Parathyroid adenoma (tissue), 2 donors: ENCODE measurements at regions not wholly inside any gene's neighbourhood (a gene's known extent, or its start where the extent isn't known, plus 50 kb on each side); places are given as distances from the start of the nearest gene placed in this dataset.
"Not testable (repeated sequence)": the region's sequence is repeated elsewhere in the genome, so short reads cannot be mapped to it uniquely, and the experiment has no call there.

ENCODE experiments used
- H2AFZ ChIP-seq: fragments of 300-600 bp; sonication (generic); one replicate; pipeline ENCODE4 v1.7.0; 2017; ENCODE audit warnings: antibody characterized with exemption, mild to moderate bottlenecking
- H3K27ac ChIP-seq: fragments of 300-600 bp; sonication (generic); one replicate; pipeline ENCODE4 v1.7.0; 2017
- H3K27me3 ChIP-seq: fragments of 300-600 bp; sonication (generic); one replicate; pipeline ENCODE4 v1.7.0; 2017; ENCODE audit warnings: low read length; ENCODE audit not compliant: control insufficient read depth, insufficient read depth
- H3K36me3 ChIP-seq: fragments of 300-600 bp; sonication (generic); one replicate; pipeline ENCODE4 v1.7.0; 2017; ENCODE audit warnings: low read length; ENCODE audit not compliant: control insufficient read depth, insufficient read depth
- H3K4me1 ChIP-seq: fragments of 300-600 bp; sonication (generic); one replicate; pipeline ENCODE4 v1.7.0; 2017; ENCODE audit warnings: control low read depth
- H3K4me2 ChIP-seq: fragments of 300-600 bp; sonication (generic); one replicate; pipeline ENCODE4 v1.7.0; 2017; ENCODE audit warnings: low read length
- H3K4me3 ChIP-seq: fragments of 300-600 bp; sonication (generic); one replicate; pipeline ENCODE4 v1.7.0; 2017; ENCODE audit warnings: low read depth, low read length
- H3K79me2 ChIP-seq: fragments of 300-600 bp; sonication (generic); one replicate; pipeline ENCODE4 v1.7.0; 2017; ENCODE audit warnings: control low read depth
- H3K9ac ChIP-seq: fragments of 300-600 bp; sonication (generic); one replicate; pipeline ENCODE4 v1.7.0; 2017; ENCODE audit warnings: mild to moderate bottlenecking
- H3K9me3 ChIP-seq: fragments of 300-600 bp; sonication (generic); one replicate; pipeline ENCODE4 v1.7.0; 2017; ENCODE audit warnings: low read length; ENCODE audit not compliant: control insufficient read depth
- donor health status: primary hyperparathyroidism.

DNA sequence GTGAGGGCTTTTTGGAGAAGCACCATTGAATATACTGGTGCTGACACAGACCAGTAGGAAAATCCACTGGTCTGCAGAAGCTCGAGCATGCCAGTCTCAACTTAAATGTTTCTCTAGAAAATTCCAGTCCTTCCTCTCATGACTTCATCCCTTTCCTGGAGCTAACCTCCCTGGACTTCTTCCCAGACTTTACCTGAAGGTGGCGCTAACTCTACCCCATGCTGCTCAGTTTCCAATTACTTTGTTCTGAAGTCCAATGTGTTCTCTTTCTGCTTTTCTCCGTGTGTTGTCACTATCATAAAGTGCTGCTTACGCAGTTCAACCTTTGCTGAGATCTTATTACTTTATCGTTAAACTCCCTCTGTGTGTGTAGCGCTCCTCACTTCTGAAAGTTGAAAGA, 158.4 kb downstream of the ZNF37A start:
- not testable (repeated sequence) for H3K79me2 ChIP-seq, H3K4me3 ChIP-seq, H3K27ac ChIP-seq, H3K4me2 ChIP-seq, H3K27me3 ChIP-seq, H3K9me3 ChIP-seq, H2AFZ ChIP-seq, H3K4me1 ChIP-seq, H3K9ac ChIP-seq, H3K36me3 ChIP-seq

DNA sequence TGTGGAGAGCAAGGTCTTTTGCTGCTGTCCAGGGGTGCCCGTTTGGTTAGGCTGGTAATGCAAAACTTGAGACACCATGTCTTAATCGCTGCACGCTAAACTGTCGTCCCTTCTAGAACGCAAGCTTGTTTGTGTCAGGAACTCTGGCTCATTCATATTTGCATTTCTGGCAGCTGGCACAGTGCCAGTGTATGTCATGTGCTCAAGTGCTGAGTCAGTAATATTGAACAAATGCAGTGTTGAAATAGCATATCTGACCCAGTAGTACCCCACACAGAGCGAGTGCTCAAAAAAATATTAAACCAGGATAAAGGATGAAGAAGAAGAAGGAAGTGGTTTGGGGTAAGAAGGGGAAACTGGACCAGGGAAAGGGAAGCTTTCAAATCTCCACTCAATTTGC, 173.4 kb downstream of the ZNF37A start:
- H3K79me2 ChIP-seq, H3K4me3 ChIP-seq, H3K36me3 ChIP-seq, H3K4me2 ChIP-seq, H3K4me1 ChIP-seq, H3K9ac ChIP-seq, H2AFZ ChIP-seq, H3K27ac ChIP-seq, H3K27me3 ChIP-seq, H3K9me3 ChIP-seq: not testable (repeated sequence)

DNA sequence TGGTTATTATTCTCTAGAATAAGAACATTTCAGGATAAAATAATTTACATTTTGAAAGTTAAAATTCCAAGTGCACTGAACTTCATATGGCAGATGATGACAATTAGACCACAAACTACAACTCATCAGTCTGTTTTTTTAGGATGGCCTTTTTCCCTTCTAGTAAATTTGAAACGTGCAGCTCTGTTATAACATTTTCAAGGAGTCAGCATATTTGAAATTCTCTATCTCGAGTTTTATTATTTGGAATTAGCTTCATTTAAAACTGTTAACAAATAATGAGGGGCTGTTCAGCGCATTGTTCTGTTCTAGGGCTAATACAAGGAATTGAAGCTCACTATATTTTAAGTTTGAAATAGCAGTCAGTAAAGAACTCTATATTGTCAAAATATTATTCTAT, 176.9 kb downstream of the ZNF37A start:
- not testable (repeated sequence) for H3K27ac ChIP-seq, H3K79me2 ChIP-seq, H3K4me1 ChIP-seq, H2AFZ ChIP-seq, H3K36me3 ChIP-seq, H3K9me3 ChIP-seq, H3K27me3 ChIP-seq, H3K9ac ChIP-seq, H3K4me3 ChIP-seq, H3K4me2 ChIP-seq

DNA sequence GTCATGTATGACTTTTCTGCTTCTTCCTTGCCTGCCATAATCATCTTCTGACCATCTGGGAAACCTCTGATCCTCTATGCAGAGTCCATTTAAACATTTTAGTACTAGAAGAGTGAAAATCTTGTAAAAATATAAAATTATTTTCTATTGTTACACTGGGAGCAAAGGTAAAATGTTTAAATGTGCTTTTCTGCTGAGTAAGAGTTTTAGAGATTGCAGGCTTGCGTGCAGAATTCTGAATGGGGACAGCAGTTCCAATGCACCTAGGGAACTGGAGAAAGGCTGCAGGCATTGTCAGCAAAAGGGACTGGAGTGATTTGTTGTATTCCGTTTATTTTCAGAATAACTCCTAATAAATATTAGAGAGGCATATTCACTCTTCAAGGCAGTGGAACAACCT, 180.7 kb downstream of the ZNF37A start:
- H3K9me3 ChIP-seq, H3K27ac ChIP-seq, H3K36me3 ChIP-seq, H3K4me3 ChIP-seq, H3K4me2 ChIP-seq, H3K79me2 ChIP-seq, H2AFZ ChIP-seq, H3K4me1 ChIP-seq, H3K27me3 ChIP-seq, H3K9ac ChIP-seq: not testable (repeated sequence)

DNA sequence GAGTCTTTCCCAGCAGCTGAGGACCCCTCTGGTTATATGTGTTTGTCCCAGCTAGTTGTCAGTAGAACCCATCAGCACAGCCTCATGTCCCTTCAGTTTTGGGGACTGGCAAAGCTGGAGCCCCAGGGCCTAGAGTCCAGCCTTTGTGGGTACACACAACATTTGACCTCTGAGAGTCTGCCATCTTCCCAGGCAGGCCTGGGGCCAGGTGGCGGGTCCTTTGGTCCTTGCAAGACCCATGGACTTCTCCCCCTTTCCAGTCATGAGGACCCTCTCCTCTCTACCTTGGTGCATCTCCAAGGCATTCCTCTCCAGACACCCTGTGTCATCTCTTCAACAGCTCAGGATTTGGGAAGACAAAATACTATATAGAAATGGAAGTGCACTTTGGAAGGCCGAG, 198.4 kb downstream of the ZNF37A start:
- not testable (repeated sequence) for H2AFZ ChIP-seq, H3K27me3 ChIP-seq, H3K4me1 ChIP-seq, H3K4me2 ChIP-seq, H3K36me3 ChIP-seq, H3K27ac ChIP-seq, H3K4me3 ChIP-seq, H3K79me2 ChIP-seq, H3K9ac ChIP-seq, H3K9me3 ChIP-seq

DNA sequence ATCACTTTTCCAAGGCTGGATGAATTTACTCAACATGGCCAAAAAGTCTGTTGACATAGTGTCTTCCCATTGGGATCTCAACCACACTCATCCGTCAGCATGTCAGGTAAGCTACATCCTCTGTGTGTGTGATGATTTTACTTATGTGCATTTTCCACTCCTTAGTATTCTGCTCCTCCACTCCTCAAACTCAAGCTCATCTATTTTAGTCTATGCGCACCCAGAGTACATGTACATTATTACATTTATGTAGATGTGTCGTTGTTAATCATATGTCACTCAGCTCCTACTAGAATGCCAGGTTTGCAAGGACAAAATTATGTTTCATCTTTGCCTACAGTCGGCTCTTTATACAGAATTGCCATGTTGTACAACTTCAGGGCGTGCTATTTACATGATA, 216.0 kb downstream of the ZNF37A start:
- not testable (repeated sequence) for H3K4me1 ChIP-seq, H3K27ac ChIP-seq, H3K9me3 ChIP-seq, H3K36me3 ChIP-seq, H3K4me2 ChIP-seq, H2AFZ ChIP-seq, H3K27me3 ChIP-seq, H3K79me2 ChIP-seq, H3K9ac ChIP-seq, H3K4me3 ChIP-seq

DNA sequence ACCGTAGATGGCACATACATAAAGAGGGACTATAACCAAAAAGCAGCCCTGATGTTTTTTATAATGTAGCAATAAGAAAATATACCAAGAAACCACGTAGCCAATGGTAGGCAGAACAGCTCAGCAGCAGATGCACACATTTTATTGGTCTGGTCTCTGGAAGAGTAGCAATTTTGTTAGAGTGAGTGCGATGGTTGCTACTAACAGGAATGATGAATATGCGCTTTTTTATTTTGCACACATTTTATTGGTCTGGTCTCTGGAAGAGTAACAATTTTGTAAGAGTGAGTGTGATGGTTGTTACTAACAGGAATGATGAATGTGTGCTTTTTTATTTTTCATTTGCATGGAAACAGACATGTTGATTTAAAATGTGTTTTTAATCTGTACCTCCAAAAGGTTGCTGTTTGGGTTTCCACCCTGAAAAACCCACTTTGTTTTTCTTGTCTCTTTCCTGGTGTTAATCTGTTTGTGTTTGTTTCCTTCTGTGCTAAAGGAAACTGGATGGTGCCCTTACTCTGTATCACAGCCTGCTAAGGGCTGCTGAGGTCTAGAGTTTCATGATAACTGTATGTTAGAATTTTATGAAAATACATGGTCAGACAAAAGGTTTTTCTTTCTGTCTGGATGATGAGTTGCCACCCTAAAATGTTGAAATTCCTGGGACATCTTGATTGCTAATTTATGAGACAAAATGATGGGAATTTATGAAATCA, 221.1 kb downstream of the ZNF37A start:
- H3K27ac ChIP-seq, H3K79me2 ChIP-seq, H3K4me1 ChIP-seq, H2AFZ ChIP-seq, H3K4me2 ChIP-seq, H3K4me3 ChIP-seq, H3K9ac ChIP-seq, H3K36me3 ChIP-seq, H3K9me3 ChIP-seq, H3K27me3 ChIP-seq: not testable (repeated sequence)

DNA sequence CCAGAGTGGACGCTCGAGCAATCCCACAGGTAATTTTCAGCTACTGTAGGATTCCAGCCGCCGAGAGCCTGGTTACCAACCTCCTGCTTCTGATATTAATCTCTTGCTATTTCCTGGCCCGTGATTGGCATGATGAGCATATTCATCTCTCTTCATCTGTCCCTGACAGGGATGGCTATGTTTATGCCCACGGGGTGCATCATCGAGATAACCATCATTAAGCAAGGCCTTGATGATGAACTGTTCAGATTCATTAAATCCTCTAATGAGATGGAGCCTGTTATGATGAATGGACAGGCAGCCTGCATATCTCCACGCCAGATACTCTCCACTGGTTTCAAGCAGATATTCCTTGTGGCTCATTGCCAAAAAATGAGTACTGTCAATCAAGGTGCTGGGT, 227.3 kb downstream of the ZNF37A start:
- not testable (repeated sequence) for H3K27ac ChIP-seq, H3K79me2 ChIP-seq, H3K9me3 ChIP-seq, H3K36me3 ChIP-seq, H2AFZ ChIP-seq, H3K9ac ChIP-seq, H3K27me3 ChIP-seq, H3K4me1 ChIP-seq, H3K4me2 ChIP-seq, H3K4me3 ChIP-seq

DNA sequence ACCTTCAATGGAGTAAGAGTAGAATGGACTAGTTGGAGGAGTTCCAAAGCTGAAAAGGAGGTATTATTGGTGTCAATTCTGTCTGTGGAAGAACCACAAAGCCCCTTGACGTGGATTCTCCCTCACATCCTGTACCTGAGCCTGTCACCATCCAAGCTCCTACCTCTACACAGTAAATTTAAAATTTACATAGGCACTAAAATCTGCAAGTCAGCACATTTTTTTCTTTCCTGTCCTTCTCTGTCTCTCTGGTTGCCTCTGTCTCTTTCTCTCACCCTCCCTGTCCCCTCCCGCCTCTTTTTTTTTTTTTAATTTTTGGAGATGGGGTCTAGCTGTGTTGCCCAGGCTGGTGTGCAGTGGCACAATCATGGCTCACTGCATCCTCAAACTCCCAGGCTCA, 236.2 kb downstream of the ZNF37A start:
- not testable (repeated sequence) for H2AFZ ChIP-seq, H3K36me3 ChIP-seq, H3K4me3 ChIP-seq, H3K4me2 ChIP-seq, H3K79me2 ChIP-seq, H3K4me1 ChIP-seq, H3K27me3 ChIP-seq, H3K9me3 ChIP-seq, H3K27ac ChIP-seq, H3K9ac ChIP-seq

DNA sequence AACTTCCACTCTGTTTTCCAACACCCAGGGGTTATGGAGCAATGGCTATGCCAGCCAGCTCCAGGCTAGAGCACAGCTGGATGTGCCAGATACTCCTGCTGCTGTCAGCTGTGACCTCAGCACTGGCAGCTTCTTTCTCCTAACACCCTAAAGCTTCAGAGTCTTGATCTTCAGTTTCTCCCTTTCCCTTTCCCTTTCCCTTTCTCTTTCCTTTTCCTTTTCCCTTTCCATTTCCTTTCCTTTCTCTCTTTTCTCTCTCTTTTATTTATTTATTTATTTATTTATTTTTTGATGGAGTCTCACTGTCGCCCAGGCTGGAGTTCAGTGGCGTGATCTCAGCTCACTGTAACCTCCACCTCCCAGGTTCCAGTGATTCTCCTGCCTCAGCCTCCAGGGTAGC, 237.0 kb downstream of the ZNF37A start:
- not testable (repeated sequence) for H3K79me2 ChIP-seq, H3K4me3 ChIP-seq, H3K36me3 ChIP-seq, H3K4me2 ChIP-seq, H2AFZ ChIP-seq, H3K27ac ChIP-seq, H3K4me1 ChIP-seq, H3K9me3 ChIP-seq, H3K9ac ChIP-seq, H3K27me3 ChIP-seq

DNA sequence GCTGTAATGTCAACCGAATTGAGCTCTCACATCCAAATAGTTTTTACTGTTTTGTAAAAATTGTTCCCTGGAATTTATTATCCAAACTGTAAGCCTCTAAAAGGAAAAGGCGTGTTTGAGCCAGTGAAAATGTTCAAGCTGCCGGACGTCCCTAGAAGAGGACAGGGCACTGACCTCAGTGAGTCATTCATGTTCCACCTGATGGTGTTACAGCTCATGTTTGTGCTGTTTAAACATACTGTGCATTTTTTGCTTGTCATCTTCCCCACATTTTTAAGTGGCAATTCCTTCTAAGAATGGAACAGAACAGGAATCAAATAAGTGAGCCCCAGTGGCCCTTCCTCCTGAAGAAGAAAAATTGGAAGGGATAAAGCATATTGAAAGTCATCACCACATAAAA, 239.6 kb downstream of the ZNF37A start:
- H3K9ac ChIP-seq, H3K4me2 ChIP-seq, H3K4me3 ChIP-seq, H3K4me1 ChIP-seq, H3K79me2 ChIP-seq, H2AFZ ChIP-seq, H3K27ac ChIP-seq, H3K9me3 ChIP-seq, H3K27me3 ChIP-seq, H3K36me3 ChIP-seq: not testable (repeated sequence)
